ENCODE measurements at regions not wholly inside any gene's neighbourhood (a gene's known extent, or its start where the extent isn't known, plus 50 kb on each side); places are given as distances from the start of the nearest gene placed in this dataset.

DNA sequence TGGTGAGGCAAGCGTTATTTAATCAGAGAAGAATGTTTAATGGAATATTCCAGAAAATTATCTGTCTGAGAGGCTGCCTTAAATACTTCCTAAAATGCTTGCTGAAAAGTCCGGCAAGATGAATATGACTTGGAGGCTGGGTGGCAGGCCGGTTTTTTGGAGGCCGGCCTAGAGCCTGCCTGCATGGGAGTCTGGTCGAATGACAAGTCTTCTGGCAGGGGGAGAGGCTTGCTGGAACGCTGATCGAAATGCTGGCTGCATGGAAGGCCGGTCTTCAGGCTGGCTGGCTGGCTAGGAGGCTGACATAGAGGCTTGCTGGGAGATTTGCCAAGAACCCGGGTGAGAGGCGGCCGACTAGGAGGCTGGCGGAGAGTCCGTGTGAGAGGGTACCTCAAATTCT, 135.7 kb downstream of the OR13A1 start:
- no peak for TF ChIP-seq EP300 (IDR thresholded peaks at IDR 0.05; ENCODE audit: low read depth)
- TF ChIP-seq, protein P1, sequence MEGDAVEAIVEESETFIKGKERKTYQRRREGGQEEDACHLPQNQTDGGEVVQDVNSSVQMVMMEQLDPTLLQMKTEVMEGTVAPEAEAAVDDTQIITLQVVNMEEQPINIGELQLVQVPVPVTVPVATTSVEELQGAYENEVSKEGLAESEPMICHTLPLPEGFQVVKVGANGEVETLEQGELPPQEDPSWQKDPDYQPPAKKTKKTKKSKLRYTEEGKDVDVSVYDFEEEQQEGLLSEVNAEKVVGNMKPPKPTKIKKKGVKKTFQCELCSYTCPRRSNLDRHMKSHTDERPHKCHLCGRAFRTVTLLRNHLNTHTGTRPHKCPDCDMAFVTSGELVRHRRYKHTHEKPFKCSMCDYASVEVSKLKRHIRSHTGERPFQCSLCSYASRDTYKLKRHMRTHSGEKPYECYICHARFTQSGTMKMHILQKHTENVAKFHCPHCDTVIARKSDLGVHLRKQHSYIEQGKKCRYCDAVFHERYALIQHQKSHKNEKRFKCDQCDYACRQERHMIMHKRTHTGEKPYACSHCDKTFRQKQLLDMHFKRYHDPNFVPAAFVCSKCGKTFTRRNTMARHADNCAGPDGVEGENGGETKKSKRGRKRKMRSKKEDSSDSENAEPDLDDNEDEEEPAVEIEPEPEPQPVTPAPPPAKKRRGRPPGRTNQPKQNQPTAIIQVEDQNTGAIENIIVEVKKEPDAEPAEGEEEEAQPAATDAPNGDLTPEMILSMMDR (IDR thresholded peaks at IDR 0.05): no peak
- no peak for TF ChIP-seq POLR2A (IDR thresholded peaks at IDR 0.05)
